ENCODE measurements at regions not wholly inside any gene's neighbourhood (a gene's known extent, or its start where the extent isn't known, plus 50 kb on each side); places are given as distances from the start of the nearest gene placed in this dataset.
"Not testable (repeated sequence)": the region's sequence is repeated elsewhere in the genome, so short reads cannot be mapped to it uniquely, and the experiment has no call there.

GRCh38 chr17:53765609-53766008 is 57.1 kb upstream of the KIF2B start:
- DNase-seq (ENCODE audit: low read depth), result no peak
- TF ChIP-seq CTCF (conservative IDR thresholded peaks at IDR 0.05; ENCODE audit: low read depth, low read length), result no peak
- H3K4me3 ChIP-seq (ENCODE audit: low read depth, low read length), result no peak overlapping the region

- DNase-seq (ENCODE audit: low read depth), result no peak
- H3K4me3 ChIP-seq (ENCODE audit: low read depth, low read length), result no peak overlapping the region
- TF ChIP-seq CTCF (conservative IDR thresholded peaks at IDR 0.05; ENCODE audit: low read depth, low read length), result no peak
Measured at GRCh38 chr17:53765129-53765528, 57.6 kb upstream of the KIF2B start.

- H3K4me3 ChIP-seq (ENCODE audit: low read depth, low read length), result no peak overlapping the region
- TF ChIP-seq CTCF (conservative IDR thresholded peaks at IDR 0.05; ENCODE audit: low read depth, low read length), result no peak
- no peak for DNase-seq (ENCODE audit: low read depth)
Measured at GRCh38 chr17:53757559-53757958, 65.2 kb upstream of the KIF2B start.

GRCh38 chr17:53757116-53757515 is 65.6 kb upstream of the KIF2B start:
- not testable (repeated sequence) for DNase-seq (ENCODE audit: low read depth); H3K4me3 ChIP-seq (ENCODE audit: low read depth, low read length)

- TF ChIP-seq CTCF (conservative IDR thresholded peaks at IDR 0.05; ENCODE audit: low read depth, low read length), result no peak
- H3K4me3 ChIP-seq (ENCODE audit: low read depth, low read length), result no peak overlapping the region
- DNase-seq (ENCODE audit: low read depth), result no peak
Measured at GRCh38 chr17:53749178-53749577, 73.5 kb upstream of the KIF2B start.

GRCh38 chr17:53748159-53748820 is 74.4 kb upstream of the KIF2B start:
- H3K4me3 ChIP-seq (ENCODE audit: low read depth, low read length); DNase-seq (ENCODE audit: low read depth): not testable (repeated sequence)

GRCh38 chr17:53740312-53740711 is 82.4 kb upstream of the KIF2B start:
- H3K4me3 ChIP-seq (ENCODE audit: low read depth, low read length), result no peak overlapping the region
- DNase-seq (ENCODE audit: low read depth), result no peak
- no peak for TF ChIP-seq CTCF (conservative IDR thresholded peaks at IDR 0.05; ENCODE audit: low read depth, low read length)

- no peak for TF ChIP-seq CTCF (conservative IDR thresholded peaks at IDR 0.05; ENCODE audit: low read depth, low read length)
- no peak overlapping the region for H3K4me3 ChIP-seq (ENCODE audit: low read depth, low read length)
- no peak for DNase-seq (ENCODE audit: low read depth)
Measured at GRCh38 chr17:53736516-53737240, 86.0 kb upstream of the KIF2B start.
